Body of pancreas (tissue), 4 donors: ENCODE measurements at regions not wholly inside any gene's neighbourhood (a gene's known extent, or its start where the extent isn't known, plus 50 kb on each side); places are given as distances from the start of the nearest gene placed in this dataset.
"Not testable (repeated sequence)": the region's sequence is repeated elsewhere in the genome, so short reads cannot be mapped to it uniquely, and the experiment has no call there.

Experiments used
- POLR2A ChIP-seq, 3 donors: fragments of 450-650 bp; IDR thresholded peaks; one replicate each; pipeline ENCODE4 v1.6.1; 2016; ENCODE audit warnings: antibody characterized with exemption in 3 of 3, mild to moderate bottlenecking in 2 of 3
- TF ChIP-seq, protein P1 (sequence below), 7 experiments: fragments of 450-650 bp in 4 of 7; fragments of 200-600 bp in 3 of 7; sonication (generic) in 3 of 7; IDR thresholded peaks; one replicate each; pipeline ENCODE4 v1.5.1; 2016 to 2019; ENCODE audit warnings: antibody characterized with exemption in 7 of 7

DNA sequence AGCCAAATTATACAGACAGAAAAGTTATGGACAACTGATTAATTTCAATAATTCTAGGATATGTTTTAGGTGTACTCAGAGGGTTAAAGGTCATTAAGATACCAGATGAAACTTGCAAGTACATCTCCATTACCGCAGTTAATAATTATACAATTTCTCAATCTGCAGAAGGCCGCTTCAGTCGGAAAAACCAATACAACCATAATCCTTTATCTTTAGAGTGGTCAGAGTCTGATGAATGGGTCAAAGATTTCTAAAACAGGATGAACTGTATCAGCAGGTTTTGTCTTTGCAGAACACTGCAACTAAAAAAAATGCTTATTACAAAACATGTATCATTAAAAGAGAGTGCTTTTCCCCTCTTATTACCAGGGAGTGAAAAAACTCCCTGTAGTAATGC, 78.5 kb downstream of the SYT15 start:
- TF ChIP-seq, protein P1, sequence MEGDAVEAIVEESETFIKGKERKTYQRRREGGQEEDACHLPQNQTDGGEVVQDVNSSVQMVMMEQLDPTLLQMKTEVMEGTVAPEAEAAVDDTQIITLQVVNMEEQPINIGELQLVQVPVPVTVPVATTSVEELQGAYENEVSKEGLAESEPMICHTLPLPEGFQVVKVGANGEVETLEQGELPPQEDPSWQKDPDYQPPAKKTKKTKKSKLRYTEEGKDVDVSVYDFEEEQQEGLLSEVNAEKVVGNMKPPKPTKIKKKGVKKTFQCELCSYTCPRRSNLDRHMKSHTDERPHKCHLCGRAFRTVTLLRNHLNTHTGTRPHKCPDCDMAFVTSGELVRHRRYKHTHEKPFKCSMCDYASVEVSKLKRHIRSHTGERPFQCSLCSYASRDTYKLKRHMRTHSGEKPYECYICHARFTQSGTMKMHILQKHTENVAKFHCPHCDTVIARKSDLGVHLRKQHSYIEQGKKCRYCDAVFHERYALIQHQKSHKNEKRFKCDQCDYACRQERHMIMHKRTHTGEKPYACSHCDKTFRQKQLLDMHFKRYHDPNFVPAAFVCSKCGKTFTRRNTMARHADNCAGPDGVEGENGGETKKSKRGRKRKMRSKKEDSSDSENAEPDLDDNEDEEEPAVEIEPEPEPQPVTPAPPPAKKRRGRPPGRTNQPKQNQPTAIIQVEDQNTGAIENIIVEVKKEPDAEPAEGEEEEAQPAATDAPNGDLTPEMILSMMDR (IDR thresholded peaks at IDR 0.05): not testable (repeated sequence)
- not testable (repeated sequence) for TF ChIP-seq POLR2A (IDR thresholded peaks at IDR 0.05)
